ENCODE measurements at regions not wholly inside any gene's neighbourhood (a gene's known extent, or its start where the extent isn't known, plus 50 kb on each side); places are given as distances from the start of the nearest gene placed in this dataset.
A peak's percentile ranks its signal among the peaks of the same experiment; 100 is the strongest.

DNA sequence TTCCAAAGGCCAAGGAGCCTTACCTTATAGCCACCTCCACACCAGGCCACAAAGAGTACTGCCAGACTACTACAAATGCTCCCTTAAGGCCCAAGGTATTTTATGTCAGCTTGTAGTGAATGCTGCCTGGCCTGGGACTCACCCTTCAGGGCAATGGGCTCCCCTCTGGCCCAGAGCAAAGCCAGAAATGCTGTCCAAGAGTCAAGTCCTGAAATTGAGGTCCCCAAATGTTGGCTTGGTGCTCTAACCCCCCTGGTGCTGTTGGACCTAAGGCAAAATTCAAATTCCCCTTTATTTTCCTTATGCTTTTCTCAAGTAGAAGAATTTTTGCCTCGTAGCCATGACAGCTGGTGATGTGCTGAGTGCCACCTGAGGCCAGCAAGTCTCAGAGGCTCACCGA, 1354.3 kb upstream of the DIAPH2 start:
- CTCF ChIA-PET: no interaction called here

DNA sequence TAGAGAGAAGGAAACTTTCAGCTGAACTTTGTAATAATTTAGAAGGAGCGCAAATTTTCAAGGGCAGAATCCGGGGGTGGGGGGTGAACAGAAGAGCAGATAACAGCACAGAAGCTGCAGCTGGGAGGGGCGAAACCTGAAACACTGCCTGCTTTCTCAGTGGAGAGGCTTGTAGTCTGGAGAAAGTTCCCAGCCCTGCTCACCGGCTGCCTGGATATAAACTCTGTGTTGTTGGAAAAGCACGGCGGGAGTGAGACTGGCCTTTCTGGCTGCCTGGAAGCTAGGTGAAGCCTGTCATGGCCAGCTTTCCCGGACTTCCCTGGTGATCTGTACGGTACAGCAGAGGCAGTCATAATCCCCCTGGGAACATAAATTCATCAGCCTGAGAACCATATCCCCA, 1352.1 kb upstream of the DIAPH2 start:
- H3K4me1 ChIP-seq (ENCODE audit: insufficient read depth, low read length, poor library complexity, severe bottlenecking): no peaks in the 10 kb centered on the region
- H3K9me3 ChIP-seq (ENCODE audit: low read depth, low read length, poor library complexity, severe bottlenecking): no peaks in the 10 kb centered on the region
- ChIA-PET POLR2A (ENCODE audit: low non-redundant PET) (no interaction called here), CTCF (no interaction called here)
- BruUV-seq (replicated peaks): no TSS peak
- DNase-seq (ENCODE audit: low spot score): no peak
- H3K36me3 ChIP-seq (ENCODE audit: insufficient read depth, low read length, poor library complexity, severe bottlenecking): no peaks in the 10 kb centered on the region
- H3K4me3 ChIP-seq (ENCODE audit: low read depth, low read length, poor library complexity, severe bottlenecking): no peak overlapping the region
- intact Hi-C loops (cut with micrococcal nuclease; ENCODE audit: unreplicated experiment): no loop called here
- no peak overlapping the region for H3K27ac ChIP-seq (ENCODE audit: low read depth, low read length, poor library complexity, severe bottlenecking)
- H3K27me3 ChIP-seq (replicated peaks; ENCODE audit: insufficient read depth, low read depth, low read length, poor library complexity): no peaks in the 10 kb centered on the region
- TF ChIP-seq EZH2 (IDR thresholded peaks at IDR 0.05; ENCODE audit: borderline replicate concordance, low read depth, low read length, poor library complexity, severe bottlenecking): no peak

More for the DNA sequence above, 1354.3 kb upstream of the DIAPH2 start:
- no peaks in the 10 kb centered on the region for H3K36me3 ChIP-seq (ENCODE audit: insufficient read depth, low read length, poor library complexity, severe bottlenecking)
- intact Hi-C loops (cut with micrococcal nuclease; ENCODE audit: unreplicated experiment): no loop called here
- no peak overlapping the region for H3K4me3 ChIP-seq (ENCODE audit: low read depth, low read length, poor library complexity, severe bottlenecking)
- TF ChIP-seq CTCF (conservative IDR thresholded peaks at IDR 0.05; ENCODE audit: low read depth, low read length) (no peak), EZH2 (IDR thresholded peaks at IDR 0.05; ENCODE audit: borderline replicate concordance, low read depth, low read length, poor library complexity, severe bottlenecking) (no peak)
- no peaks in the 10 kb centered on the region for H3K27me3 ChIP-seq (replicated peaks; ENCODE audit: insufficient read depth, low read depth, low read length, poor library complexity)
- POLR2A ChIA-PET (ENCODE audit: low non-redundant PET): no interaction called here
- no peak for DNase-seq (ENCODE audit: low spot score)
- H3K4me1 ChIP-seq (ENCODE audit: insufficient read depth, low read length, poor library complexity, severe bottlenecking): no peaks in the 10 kb centered on the region
- H3K9me3 ChIP-seq (ENCODE audit: low read depth, low read length, poor library complexity, severe bottlenecking): no peaks in the 10 kb centered on the region
- no peak overlapping the region for H3K27ac ChIP-seq (ENCODE audit: low read depth, low read length, poor library complexity, severe bottlenecking)
- BruUV-seq (replicated peaks): no TSS peak

- peak; percentile 39 for DNase-seq (ENCODE audit: low spot score)
- TF ChIP-seq EZH2 (IDR thresholded peaks at IDR 0.05; ENCODE audit: borderline replicate concordance, low read depth, low read length, poor library complexity, severe bottlenecking) (no peak), CTCF (conservative IDR thresholded peaks at IDR 0.05; ENCODE audit: low read depth, low read length) (peak; percentile 54; the same call in 1 of the 2 replicates)
- H3K9me3 ChIP-seq (ENCODE audit: low read depth, low read length, poor library complexity, severe bottlenecking): no peaks in the 10 kb centered on the region
- H3K36me3 ChIP-seq (ENCODE audit: insufficient read depth, low read length, poor library complexity, severe bottlenecking): no peaks in the 10 kb centered on the region
- H3K4me3 ChIP-seq (ENCODE audit: low read depth, low read length, poor library complexity, severe bottlenecking): no peak overlapping the region
- H3K4me1 ChIP-seq (ENCODE audit: insufficient read depth, low read length, poor library complexity, severe bottlenecking): no peaks in the 10 kb centered on the region
- no peak overlapping the region for H3K27ac ChIP-seq (ENCODE audit: low read depth, low read length, poor library complexity, severe bottlenecking)
- ChIA-PET CTCF (no interaction called here), POLR2A (ENCODE audit: low non-redundant PET) (no interaction called here)
- intact Hi-C loops (cut with micrococcal nuclease; ENCODE audit: unreplicated experiment): loop anchor here (2.0 to 5.0 kb wide), 3 partner anchors 370 to 835 kb away; no protein-coding TSS in a partner anchor
- no peaks in the 10 kb centered on the region for H3K27me3 ChIP-seq (replicated peaks; ENCODE audit: insufficient read depth, low read depth, low read length, poor library complexity)
- no TSS peak for BruUV-seq (replicated peaks)
These were observed 1337.8 kb upstream of the DIAPH2 start for GRCh38 chrX:95346856-95347255.

DNA sequence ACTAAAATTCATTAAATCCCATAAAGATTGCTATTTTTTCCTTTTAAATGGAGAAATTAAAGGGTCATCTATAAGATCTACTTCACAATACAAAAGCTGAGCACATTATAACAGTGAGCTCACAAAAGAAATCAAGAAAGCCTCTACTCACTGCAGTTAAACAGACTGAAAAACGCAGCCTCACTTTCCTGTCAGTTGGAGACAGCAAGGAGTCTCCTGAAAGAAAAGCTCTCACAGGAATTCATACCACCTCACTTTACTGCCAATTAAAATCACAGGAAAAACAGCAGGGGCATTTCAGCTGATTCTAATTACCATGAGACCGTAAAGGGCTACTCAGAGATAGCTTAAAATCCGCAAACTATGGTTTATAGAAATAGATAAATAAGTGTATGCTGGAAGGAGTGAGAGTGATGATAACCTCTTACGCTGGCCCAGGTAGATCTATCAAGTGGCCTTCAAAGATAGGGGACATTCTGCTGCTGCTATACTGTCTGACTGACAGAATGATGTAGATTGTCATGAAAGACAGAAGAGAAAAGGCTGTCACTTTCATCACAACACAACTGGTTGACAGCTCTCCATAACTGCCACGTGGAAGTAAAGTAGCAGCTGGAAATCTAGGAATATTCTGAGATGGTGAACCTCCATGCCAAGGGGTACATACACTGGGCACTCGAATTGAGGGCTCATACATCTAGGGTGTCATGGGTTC, 1333.7 kb upstream of the DIAPH2 start:
- Histone ChIP-seq H3K27me3 (replicated peaks; ENCODE audit: insufficient read depth, low read depth, low read length, poor library complexity) (no peaks in the 10 kb centered on the region), H3K4me1 (ENCODE audit: insufficient read depth, low read length, poor library complexity, severe bottlenecking) (no peaks in the 10 kb centered on the region), H3K9me3 (ENCODE audit: low read depth, low read length, poor library complexity, severe bottlenecking) (no peaks in the 10 kb centered on the region), H3K27ac (ENCODE audit: low read depth, low read length, poor library complexity, severe bottlenecking) (no peak overlapping the region), H3K36me3 (ENCODE audit: insufficient read depth, low read length, poor library complexity, severe bottlenecking) (no peaks in the 10 kb centered on the region), H3K4me3 (ENCODE audit: low read depth, low read length, poor library complexity, severe bottlenecking) (no peak overlapping the region)
- TF ChIP-seq EZH2 (IDR thresholded peaks at IDR 0.05; ENCODE audit: borderline replicate concordance, low read depth, low read length, poor library complexity, severe bottlenecking) (no peak), CTCF (conservative IDR thresholded peaks at IDR 0.05; ENCODE audit: low read depth, low read length) (no peak)
- ChIA-PET CTCF (no interaction called here), POLR2A (ENCODE audit: low non-redundant PET) (no interaction called here)
- intact Hi-C loops (cut with micrococcal nuclease; ENCODE audit: unreplicated experiment): no loop called here
- BruUV-seq (replicated peaks): no TSS peak
- peak; percentile 16 for DNase-seq (ENCODE audit: low spot score)

All from A673 (cell line).